ENCODE measurements at regions not wholly inside any gene's neighbourhood (a gene's known extent, or its start where the extent isn't known, plus 50 kb on each side); places are given as distances from the start of the nearest gene placed in this dataset.
A peak's percentile ranks its signal among the peaks of the same experiment; 100 is the strongest.
"Not testable (repeated sequence)": the region's sequence is repeated elsewhere in the genome, so short reads cannot be mapped to it uniquely, and the experiment has no call there.

- no peak for DNase-seq (ENCODE audit: low spot score)
These were observed 98.6 kb upstream of the MSX2 start for GRCh38 chr5:174625591-174626350.

DNA sequence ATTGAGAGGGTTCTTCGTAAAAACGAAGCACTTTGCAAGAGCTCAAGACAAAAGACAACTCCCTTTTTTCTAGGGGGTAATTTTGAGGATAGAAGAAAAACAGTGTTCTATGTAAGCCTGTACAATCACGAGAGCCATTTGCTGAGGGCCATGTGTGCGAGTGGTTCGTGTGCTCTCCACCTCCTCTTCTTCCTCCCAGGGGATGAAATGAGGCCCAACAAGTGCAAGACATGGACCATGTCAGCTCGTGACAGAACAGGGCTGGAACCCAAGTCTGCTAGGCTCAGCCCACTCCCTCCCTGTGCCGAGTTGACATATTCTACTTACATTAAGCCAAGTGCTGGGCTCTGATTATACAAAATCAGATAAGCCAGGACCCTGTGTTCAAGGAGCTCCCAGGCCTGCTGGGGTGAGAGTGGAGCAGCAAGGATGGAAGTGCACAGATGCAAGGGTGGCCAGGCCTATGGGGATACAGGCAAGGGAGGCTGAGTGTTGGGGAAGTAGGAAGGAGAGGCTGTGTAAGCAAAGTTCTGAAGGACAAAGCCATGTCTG lies 97.9 kb upstream of the MSX2 start:
- DNase-seq (ENCODE audit: low spot score), result peak; percentile 92

- no peak for DNase-seq (ENCODE audit: low spot score)
These were observed 88.3 kb upstream of the MSX2 start for GRCh38 chr5:174636094-174636493.

GRCh38 chr5:174642816-174643405 lies 81.5 kb upstream of the MSX2 start:
- DNase-seq (ENCODE audit: low spot score), result no peak

GRCh38 chr5:174644436-174644835 lies 79.9 kb upstream of the MSX2 start:
- no peak for DNase-seq (ENCODE audit: low spot score)

GRCh38 chr5:174644923-174645322 lies 79.5 kb upstream of the MSX2 start:
- no peak for DNase-seq (ENCODE audit: low spot score)

GRCh38 chr5:174645677-174646076 lies 78.7 kb upstream of the MSX2 start:
- no peak for DNase-seq (ENCODE audit: low spot score)

GRCh38 chr5:174648618-174649017 lies 75.8 kb upstream of the MSX2 start:
- not testable (repeated sequence) for DNase-seq (ENCODE audit: low spot score)

- no peak for DNase-seq (ENCODE audit: low spot score)
These were observed 75.0 kb upstream of the MSX2 start for GRCh38 chr5:174649391-174649790.

DNA sequence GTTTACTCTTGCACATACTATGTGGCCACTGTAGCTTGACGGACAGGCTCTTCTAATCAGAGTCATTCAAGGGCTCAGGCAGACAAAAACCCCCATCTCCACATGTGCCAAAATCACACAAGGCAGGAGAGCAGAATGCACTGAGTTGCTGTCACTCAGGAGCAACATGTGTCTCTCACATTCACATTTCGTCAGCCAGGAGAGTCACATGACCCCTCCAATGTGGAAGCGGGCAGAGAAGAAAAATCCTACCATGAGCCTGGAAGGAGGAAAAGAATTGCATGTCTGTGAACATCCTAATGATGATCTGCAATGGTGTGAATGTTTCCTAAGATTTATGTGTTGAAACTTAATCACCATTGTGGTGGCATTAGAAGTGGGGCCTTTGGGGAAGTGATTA lies 69.9 kb upstream of the MSX2 start:
- DNase-seq (ENCODE audit: low spot score), result no peak

GRCh38 chr5:174655351-174655750 lies 69.0 kb upstream of the MSX2 start:
- DNase-seq (ENCODE audit: low spot score), result no peak

DNA sequence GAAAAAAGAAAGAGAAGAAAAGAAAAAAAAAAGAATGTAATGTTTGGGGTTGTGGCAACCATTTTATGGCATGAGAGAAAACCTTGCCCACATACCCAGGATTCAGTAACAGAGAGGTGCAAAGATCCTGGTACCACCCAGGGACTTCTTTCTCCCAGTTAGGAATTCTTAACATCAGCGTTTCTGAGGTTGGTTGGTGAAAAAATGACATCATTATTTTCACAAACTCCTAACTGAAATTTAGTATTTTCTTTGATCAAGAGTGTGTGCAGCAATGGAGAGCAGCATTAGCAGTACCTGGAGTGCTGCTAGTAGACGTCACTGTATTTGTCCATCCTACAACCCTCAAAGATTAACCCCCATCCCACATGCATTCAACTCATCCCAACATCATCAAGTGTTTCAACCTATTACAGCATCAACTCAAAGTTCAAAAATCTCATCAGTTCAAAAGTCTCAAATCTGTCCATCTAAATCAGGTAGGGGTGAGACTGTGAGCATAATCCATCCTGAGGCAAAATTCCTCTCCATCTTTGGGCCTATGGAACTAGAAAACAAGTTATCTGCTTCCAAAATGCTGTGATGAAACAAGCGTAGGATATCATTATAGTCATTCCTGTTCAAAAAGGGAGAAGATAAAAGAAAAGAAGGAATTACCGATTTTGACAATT lies 60.1 kb upstream of the MSX2 start:
- DNase-seq (ENCODE audit: low spot score), result no peak

- no peak for DNase-seq (ENCODE audit: low spot score)
These were observed 59.0 kb upstream of the MSX2 start for GRCh38 chr5:174665347-174665746.

- no peak for DNase-seq (ENCODE audit: low spot score)
These were observed 56.9 kb upstream of the MSX2 start for GRCh38 chr5:174667526-174667925.

DNA sequence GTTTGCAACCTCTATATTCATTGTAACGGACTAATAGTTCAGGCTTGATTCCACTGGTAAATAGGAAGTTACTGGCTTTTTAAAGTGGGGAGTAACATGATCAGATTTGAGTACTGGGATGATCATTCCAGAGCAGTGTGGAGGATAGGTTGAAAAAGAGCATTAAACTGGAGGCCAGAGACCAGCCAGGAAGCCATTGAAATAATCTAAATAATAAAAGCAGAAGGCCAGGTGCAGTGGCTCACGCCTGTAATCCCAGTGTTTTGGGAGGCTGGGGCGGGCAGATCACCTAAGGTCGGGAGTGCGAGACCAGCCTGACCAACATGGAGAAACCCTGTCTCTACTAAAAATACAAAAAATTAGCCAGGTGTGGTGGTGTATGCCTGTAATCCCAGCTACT lies 56.0 kb upstream of the MSX2 start:
- no peak for DNase-seq (ENCODE audit: low spot score)

Small RNA genes lying in the stretch of these regions (small RNA-seq; reads per million reads assigned to genes)
- gene HIGD1AP3 (0 to 0.04 reads per million in 2 experiments), gene SUMO2P6 (0 to 0.09 reads per million in 2 experiments)

Data from SK-N-DZ (cell line).